ENCODE measurements at regions not wholly inside any gene's neighbourhood (a gene's known extent, or its start where the extent isn't known, plus 50 kb on each side); places are given as distances from the start of the nearest gene placed in this dataset.
A peak's percentile ranks its signal among the peaks of the same experiment; 100 is the strongest.

- Mint-ChIP-seq H3K27me3 (no peaks in the 10 kb centered on the region), H3K4me1 (peaks cover 56 to 79% (median 78%) of the 10 kb centered on the region in 3 donors), H3K36me3 (peaks cover 8 to 20% of the 10 kb centered on the region in 2 donors), H3K9me3 (no peaks in the 10 kb centered on the region), H3K27ac (peak overlapping the region in 5 of 6 donors; percentile 29 to 87 (median 74)), H3K4me3 (peak overlapping the region; percentile 78 to 96 (median 87))
- no peak for ATAC-seq (ENCODE audit: low read depth in 2 of 2)
- DNase-seq, result no peak
Observed at GRCh38 chr12:25058012-25058411, 109.1 kb upstream of the BCAT1 start.

- ATAC-seq (ENCODE audit: low read depth in 2 of 2) (no peak), DNase-seq (no peak)
- peaks cover 54 to 68% (median 67%) of the 10 kb centered on the region in 3 donors for H3K4me1 Mint-ChIP-seq
- H3K27ac Mint-ChIP-seq, result peak overlapping the region; percentile 21 to 90 (median 76)
- H3K27me3 Mint-ChIP-seq, result no peaks in the 10 kb centered on the region
- H3K9me3 Mint-ChIP-seq, result no peaks in the 10 kb centered on the region
- peaks cover 0 to 16% of the 10 kb centered on the region in 2 donors for H3K36me3 Mint-ChIP-seq
- peak overlapping the region; percentile 86 to 99 (median 94) for H3K4me3 Mint-ChIP-seq
Observed at GRCh38 chr12:25056486-25057130, 107.7 kb upstream of the BCAT1 start.

DNA sequence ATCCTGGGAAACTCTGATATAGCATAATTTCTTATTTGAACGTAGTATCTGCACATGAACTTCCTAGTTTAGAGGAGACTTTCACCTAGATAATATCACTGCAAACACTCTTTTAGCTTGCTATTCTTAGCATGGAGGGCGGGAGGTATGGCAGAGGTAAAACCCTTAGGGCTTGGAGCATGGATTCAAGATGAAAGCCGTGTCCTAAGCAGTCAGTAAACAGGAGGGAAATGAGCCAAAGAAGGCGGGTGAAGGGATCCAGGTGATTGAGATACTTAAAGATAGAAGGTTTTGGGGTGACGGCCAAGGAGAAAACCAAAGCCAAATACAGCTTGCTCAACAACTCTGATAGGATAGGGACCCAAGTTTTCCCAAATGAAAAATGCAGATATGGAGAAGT is 107.1 kb upstream of the BCAT1 start:
- peaks cover 0 to 16% of the 10 kb centered on the region in 2 donors for H3K36me3 Mint-ChIP-seq
- ATAC-seq (ENCODE audit: low read depth in 2 of 2), result no peak
- H3K27me3 Mint-ChIP-seq, result no peaks in the 10 kb centered on the region
- H3K27ac Mint-ChIP-seq, result peak overlapping the region; percentile 32 to 96 (median 87)
- no peaks in the 10 kb centered on the region for H3K9me3 Mint-ChIP-seq
- no peak for DNase-seq
- H3K4me3 Mint-ChIP-seq, result peak overlapping the region; percentile 86 to 99 (median 94)
- H3K4me1 Mint-ChIP-seq, result peaks cover 59 to 68% (median 67%) of the 10 kb centered on the region in 3 donors

GRCh38 chr12:25054783-25055144 is 105.9 kb upstream of the BCAT1 start:
- no peaks in the 10 kb centered on the region for H3K9me3 Mint-ChIP-seq
- H3K27ac Mint-ChIP-seq, result peak overlapping the region; percentile 40 to 90 (median 87)
- peak overlapping the region; percentile 86 to 99 (median 94) for H3K4me3 Mint-ChIP-seq
- H3K4me1 Mint-ChIP-seq, result peaks cover 54 to 66% (median 61%) of the 10 kb centered on the region in 3 donors
- H3K27me3 Mint-ChIP-seq, result no peaks in the 10 kb centered on the region
- peaks cover 0 to 16% of the 10 kb centered on the region in 2 donors for H3K36me3 Mint-ChIP-seq
- DNase-seq, result no peak
- no peak for ATAC-seq (ENCODE audit: low read depth in 2 of 2)

- DNase-seq (no peak), ATAC-seq (ENCODE audit: low read depth in 2 of 2) (no peak)
- Mint-ChIP-seq H3K27me3 (no peaks in the 10 kb centered on the region), H3K4me1 (peaks cover 54 to 69% (median 55%) of the 10 kb centered on the region in 3 donors), H3K27ac (peak overlapping the region; percentile 40 to 90 (median 87)), H3K9me3 (no peaks in the 10 kb centered on the region), H3K4me3 (peak overlapping the region; percentile 86 to 99 (median 94)), H3K36me3 (peaks cover 0 to 16% of the 10 kb centered on the region in 2 donors)
Observed at GRCh38 chr12:25054076-25054782, 105.3 kb upstream of the BCAT1 start.

DNA sequence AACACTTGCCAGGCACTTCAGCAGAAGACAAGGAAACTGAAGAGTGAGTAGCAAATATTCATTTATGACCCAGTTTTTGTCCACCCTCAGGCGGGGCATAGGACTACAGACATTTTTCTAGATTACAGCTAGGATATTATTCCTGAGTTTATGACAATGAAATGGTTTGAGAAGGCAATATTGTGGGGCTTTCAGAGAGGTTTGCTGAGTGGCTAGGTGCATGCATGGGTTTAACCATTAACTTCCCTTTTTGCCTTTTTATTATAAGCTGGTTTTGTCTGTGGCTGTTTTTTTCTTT is 104.0 kb upstream of the BCAT1 start:
- no peak for DNase-seq
- peak; percentile 6 to 8 for ATAC-seq (ENCODE audit: low read depth in 2 of 2)
- peak overlapping the region; percentile 87 to 100 (median 97) for H3K4me3 Mint-ChIP-seq
- peaks cover 0 to 16% of the 10 kb centered on the region in 2 donors for H3K36me3 Mint-ChIP-seq
- peak overlapping the region; percentile 96 to 99 (median 98) for H3K27ac Mint-ChIP-seq
- no peaks in the 10 kb centered on the region for H3K9me3 Mint-ChIP-seq
- peaks cover 43 to 64% (median 45%) of the 10 kb centered on the region in 3 donors for H3K4me1 Mint-ChIP-seq
- H3K27me3 Mint-ChIP-seq, result no peaks in the 10 kb centered on the region

DNA sequence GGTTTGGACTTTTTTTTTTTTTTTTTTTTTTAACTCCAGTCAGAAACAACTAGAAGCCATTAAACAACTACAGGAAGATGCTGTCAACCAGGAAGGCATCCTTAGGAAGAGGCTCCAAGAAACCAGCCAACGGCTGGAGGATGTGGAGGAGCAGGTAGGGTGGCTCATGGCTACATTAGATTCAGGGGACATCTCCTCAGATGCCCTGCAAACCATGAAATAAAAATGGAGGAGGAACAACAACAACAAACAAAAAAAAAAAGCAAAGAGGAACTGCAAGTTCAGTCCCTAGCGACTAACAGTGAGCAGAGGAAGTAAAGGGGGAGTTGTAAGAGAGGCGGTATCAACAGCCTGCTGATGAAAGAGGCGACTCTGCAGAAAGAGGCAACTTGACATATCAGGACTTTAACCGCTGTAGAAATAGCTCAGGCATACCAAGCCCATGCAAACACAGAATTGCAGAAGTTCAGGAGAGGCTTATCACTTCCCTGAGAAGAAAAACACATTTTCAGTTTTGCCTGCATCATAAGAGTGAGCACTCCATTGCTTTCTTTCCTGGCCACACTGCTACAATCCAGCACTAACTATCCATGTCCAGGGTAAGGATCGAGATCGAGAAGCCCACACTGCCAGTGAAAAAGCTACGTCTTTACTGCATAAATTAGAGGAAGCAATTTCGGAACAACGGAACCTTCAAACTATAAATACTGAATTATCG is 103.5 kb upstream of the BCAT1 start:
- peak; percentile 87 for ATAC-seq (ENCODE audit: low read depth in 2 of 2)
- peaks cover 0 to 11% of the 10 kb centered on the region in 2 donors for H3K36me3 Mint-ChIP-seq
- peak overlapping the region; percentile 87 to 100 (median 97) for H3K4me3 Mint-ChIP-seq
- peaks cover 37 to 59% (median 41%) of the 10 kb centered on the region in 3 donors for H3K4me1 Mint-ChIP-seq
- peak overlapping the region; percentile 96 to 99 (median 98) for H3K27ac Mint-ChIP-seq
- H3K9me3 Mint-ChIP-seq, result peaks cover 0 to 3% (median 0%) of the 10 kb centered on the region in 7 donors
- DNase-seq, result peak; percentile 89
- H3K27me3 Mint-ChIP-seq, result no peaks in the 10 kb centered on the region

DNA sequence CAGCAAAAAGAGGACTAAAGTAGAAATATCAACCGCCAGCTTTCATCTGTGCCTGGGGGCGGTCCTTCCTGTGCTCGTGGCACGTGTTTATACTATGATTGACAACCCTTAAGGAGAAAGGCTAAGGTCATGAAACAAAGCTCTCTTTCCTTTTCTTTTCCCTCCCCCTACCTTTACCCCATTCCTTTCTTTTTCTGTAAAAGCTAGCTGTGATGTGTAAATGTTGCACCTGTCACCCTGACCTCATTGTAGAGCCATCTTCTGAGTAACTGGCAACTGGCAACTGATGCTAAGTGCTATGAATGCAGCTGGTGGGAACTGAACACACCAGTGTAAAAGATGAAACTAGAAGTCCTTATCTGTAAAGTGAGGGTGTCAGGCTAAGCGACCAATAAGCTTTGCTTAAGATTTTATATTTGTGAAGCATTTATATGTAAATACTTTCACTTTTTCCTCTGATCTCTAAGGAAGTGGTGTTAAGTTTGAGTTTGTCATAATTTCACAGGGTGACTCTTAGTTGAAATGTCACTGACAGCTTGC is 102.8 kb upstream of the BCAT1 start:
- peaks cover 0 to 11% of the 10 kb centered on the region in 2 donors for H3K36me3 Mint-ChIP-seq
- peak overlapping the region; percentile 96 to 99 (median 98) for H3K27ac Mint-ChIP-seq
- peaks cover 31 to 53% (median 36%) of the 10 kb centered on the region in 3 donors for H3K4me1 Mint-ChIP-seq
- DNase-seq (no peak), ATAC-seq (ENCODE audit: low read depth in 2 of 2) (peak; percentile 53 to 61)
- peaks cover 0 to 7% (median under 1%) of the 10 kb centered on the region in 7 donors for H3K9me3 Mint-ChIP-seq
- peak overlapping the region; percentile 87 to 100 (median 97) for H3K4me3 Mint-ChIP-seq
- H3K27me3 Mint-ChIP-seq, result no peaks in the 10 kb centered on the region

GRCh38 chr12:25051171-25051570 is 102.3 kb upstream of the BCAT1 start:
- H3K9me3 Mint-ChIP-seq, result peaks cover 0 to 9% (median 3%) of the 10 kb centered on the region in 7 donors
- H3K27ac Mint-ChIP-seq, result peak overlapping the region; percentile 96 to 99 (median 98)
- peaks cover 4 to 11% of the 10 kb centered on the region in 2 donors for H3K36me3 Mint-ChIP-seq
- peak overlapping the region; percentile 87 to 100 (median 97) for H3K4me3 Mint-ChIP-seq
- H3K27me3 Mint-ChIP-seq, result no peaks in the 10 kb centered on the region
- ATAC-seq (ENCODE audit: low read depth in 2 of 2) (no peak), DNase-seq (no peak)
- H3K4me1 Mint-ChIP-seq, result peaks cover 27 to 48% (median 33%) of the 10 kb centered on the region in 3 donors

GRCh38 chr12:25045869-25046268 is 97.0 kb upstream of the BCAT1 start:
- Mint-ChIP-seq H3K36me3 (peaks cover 0 to 8% of the 10 kb centered on the region in 2 donors), H3K27ac (no peak overlapping the region), H3K4me1 (peaks cover 14 to 38% (median 31%) of the 10 kb centered on the region in 3 donors), H3K4me3 (no peak overlapping the region), H3K27me3 (no peaks in the 10 kb centered on the region), H3K9me3 (peaks cover 0 to 13% (median 7%) of the 10 kb centered on the region in 7 donors)
- no peak for DNase-seq
- ATAC-seq (ENCODE audit: low read depth in 2 of 2), result no peak

DNA sequence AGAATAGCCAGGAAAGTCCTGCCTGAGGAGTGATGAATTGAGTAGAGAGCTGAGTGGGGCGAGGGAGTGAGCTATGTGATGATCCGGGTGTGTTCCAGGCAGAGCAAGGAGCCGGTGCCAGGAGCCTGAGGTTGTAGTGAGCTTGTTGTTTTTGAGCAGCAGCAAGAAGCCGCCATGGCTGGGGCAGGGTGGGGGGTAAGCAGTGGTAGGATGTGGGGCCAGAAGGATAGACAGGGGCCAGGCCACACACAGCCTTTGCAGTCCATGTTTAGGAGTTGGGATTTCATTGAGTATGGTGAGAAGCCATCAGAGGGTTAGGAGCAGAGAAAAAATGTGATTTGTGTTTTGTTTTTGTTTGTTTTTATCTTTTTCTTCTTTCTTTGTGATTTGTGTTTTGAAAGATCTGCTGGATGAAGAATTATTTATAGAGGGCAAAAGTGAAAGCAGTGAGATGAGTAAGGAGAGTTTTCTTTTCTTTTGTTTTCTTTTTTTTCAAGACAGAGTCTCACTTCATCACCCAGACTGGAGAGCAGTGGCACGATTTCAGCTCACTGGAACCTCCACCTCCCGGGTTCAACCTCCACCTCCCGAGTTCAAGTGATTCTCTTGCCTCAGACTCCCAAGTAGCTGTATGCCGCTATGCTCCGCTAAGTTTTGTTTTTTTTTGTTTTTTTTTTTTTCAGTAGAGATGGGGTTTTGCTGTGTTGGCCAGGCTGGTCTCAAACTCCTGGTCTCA is 92.3 kb upstream of the BCAT1 start:
- DNase-seq (no peak), ATAC-seq (ENCODE audit: low read depth in 2 of 2) (no peak)
- Mint-ChIP-seq H3K4me3 (peak overlapping the region in 6 of 8 donors; percentile 0 to 69 (median 35)), H3K27ac (peak overlapping the region; percentile 17 to 95 (median 68)), H3K27me3 (no peaks in the 10 kb centered on the region), H3K4me1 (peaks cover 16 to 49% (median 40%) of the 10 kb centered on the region in 3 donors), H3K9me3 (peaks cover 0 to 5% (median 0%) of the 10 kb centered on the region in 7 donors), H3K36me3 (peaks cover 0 to 4% of the 10 kb centered on the region in 2 donors)

DNA sequence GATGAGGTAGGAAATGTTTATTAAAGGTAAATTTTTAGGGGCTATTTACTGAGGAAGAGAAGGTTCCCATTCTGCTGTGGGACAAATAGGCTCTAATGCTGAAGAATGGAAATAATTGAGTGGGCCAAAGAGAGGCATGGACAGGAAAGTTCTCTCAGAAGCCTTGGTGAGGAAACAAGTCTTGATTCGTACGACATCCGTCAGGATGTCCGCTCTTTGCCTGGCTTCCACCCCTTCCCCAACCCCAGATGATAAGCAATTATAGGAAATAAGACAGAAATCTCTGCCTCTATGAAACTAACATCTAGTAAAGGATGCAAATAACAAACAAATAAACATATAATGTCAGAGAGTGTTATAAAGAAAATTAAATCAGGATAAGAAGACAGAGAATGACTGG is 91.7 kb upstream of the BCAT1 start:
- Mint-ChIP-seq H3K4me1 (peaks cover 16 to 48% (median 40%) of the 10 kb centered on the region in 3 donors), H3K36me3 (no peaks in the 10 kb centered on the region), H3K4me3 (peak overlapping the region in 5 of 8 donors; percentile 0 to 78 (median 40)), H3K9me3 (peaks cover 0 to 2% (median 0%) of the 10 kb centered on the region in 7 donors), H3K27ac (peak overlapping the region in 5 of 6 donors; percentile 32 to 95 (median 74)), H3K27me3 (no peaks in the 10 kb centered on the region)
- no peak for DNase-seq
- ATAC-seq (ENCODE audit: low read depth in 2 of 2), result no peak
